ENCODE measurements at regions not wholly inside any gene's neighbourhood (a gene's known extent, or its start where the extent isn't known, plus 50 kb on each side); places are given as distances from the start of the nearest gene placed in this dataset.

DNA sequence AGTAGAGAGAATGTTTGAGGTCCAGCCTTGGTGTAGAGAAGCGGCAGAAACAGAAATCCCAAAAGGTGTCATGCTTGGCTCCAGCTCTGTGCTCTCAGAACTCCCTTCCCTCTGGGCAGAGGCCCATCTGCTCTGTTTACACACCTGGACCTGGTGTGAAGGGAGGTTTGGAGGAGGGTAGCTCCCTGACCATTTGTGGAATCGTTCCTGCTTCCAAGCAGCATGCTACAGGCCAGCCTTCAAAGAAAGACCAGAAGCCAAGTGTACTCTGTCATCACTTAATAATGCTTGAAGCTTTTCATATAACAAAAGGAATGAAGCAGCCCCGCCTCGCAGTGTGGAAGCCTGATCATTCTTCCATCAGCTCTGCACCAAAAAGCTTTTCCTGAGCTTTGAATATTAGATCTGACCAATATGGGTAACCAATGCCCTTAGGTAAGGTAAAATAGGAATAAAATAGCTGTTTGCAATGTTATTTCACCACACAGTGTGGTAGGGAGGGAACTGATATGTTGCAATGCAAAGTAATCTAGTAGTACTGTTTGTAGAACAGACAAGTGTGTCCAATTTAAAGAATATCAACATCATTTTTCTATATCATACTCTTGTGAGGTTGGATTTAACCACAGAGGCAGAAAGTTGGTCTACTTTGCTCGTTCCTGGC, 63.3 kb downstream of the ZIC5 start:
- DNase-seq (ENCODE audit: low read depth, low spot score) = no peak
- ChIA-PET POLR2A (no interaction called here), CTCF (interaction anchor here (1.4 kb wide), 1 partner anchor 8 kb away, joined by 13 read pairs; no protein-coding TSS in a partner anchor)
- TF ChIP-seq CTCF (IDR thresholded peaks at IDR 0.05; ENCODE audit: low read depth, low read length) = no peak
- Histone ChIP-seq H3K4me3 (ENCODE audit: low read depth, low read length) (no peak overlapping the region), H3K27me3 (ENCODE audit: control insufficient read depth, insufficient read depth, low read length) (peaks cover 22% of the 10 kb centered on the region), H3K9me3 (ENCODE audit: control insufficient read depth, insufficient read depth, low read length) (no peaks in the 10 kb centered on the region), H3K27ac (ENCODE audit: low read depth, low read length) (no peak overlapping the region)

- ChIA-PET CTCF (interaction anchor here (1.4 kb wide), 1 partner anchor 9 kb away, joined by 13 read pairs; no protein-coding TSS in a partner anchor), POLR2A (no interaction called here)
- DNase-seq (ENCODE audit: low read depth, low spot score) = no peak
- peaks cover 16% of the 10 kb centered on the region for H3K27me3 ChIP-seq (ENCODE audit: control insufficient read depth, insufficient read depth, low read length)
- no peaks in the 10 kb centered on the region for H3K9me3 ChIP-seq (ENCODE audit: control insufficient read depth, insufficient read depth, low read length)
- no peak for TF ChIP-seq CTCF (IDR thresholded peaks at IDR 0.05; ENCODE audit: low read depth, low read length)
- H3K4me3 ChIP-seq (ENCODE audit: low read depth, low read length) = no peak overlapping the region
- no peak overlapping the region for H3K27ac ChIP-seq (ENCODE audit: low read depth, low read length)
Observed at GRCh38 chr13:99907627-99908026, 63.9 kb downstream of the ZIC5 start.

DNA sequence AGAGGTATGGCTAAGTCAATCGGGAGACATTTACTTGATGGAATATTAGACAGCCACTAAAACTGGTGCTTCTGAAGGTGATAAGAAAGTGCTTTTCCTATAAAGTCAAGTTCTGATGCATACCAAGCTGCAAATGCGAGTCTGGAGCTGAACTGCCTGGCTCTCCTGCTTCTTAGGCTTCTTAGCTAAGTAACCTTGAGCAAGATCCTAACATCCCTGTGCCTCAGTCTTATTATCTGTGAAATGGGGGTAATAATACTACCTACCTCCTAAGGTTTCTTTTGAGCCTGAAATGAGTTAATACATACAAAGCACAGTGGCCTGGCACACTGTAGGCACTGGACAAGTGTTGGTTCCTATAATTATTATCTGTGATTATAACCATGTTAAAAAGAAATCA, 64.5 kb downstream of the ZIC5 start:
- Histone ChIP-seq H3K4me3 (ENCODE audit: low read depth, low read length) (no peak overlapping the region), H3K27ac (ENCODE audit: low read depth, low read length) (no peak overlapping the region), H3K27me3 (ENCODE audit: control insufficient read depth, insufficient read depth, low read length) (peaks cover 12% of the 10 kb centered on the region), H3K9me3 (ENCODE audit: control insufficient read depth, insufficient read depth, low read length) (no peaks in the 10 kb centered on the region)
- DNase-seq (ENCODE audit: low read depth, low spot score) = no peak
- no peak for TF ChIP-seq CTCF (IDR thresholded peaks at IDR 0.05; ENCODE audit: low read depth, low read length)
- ChIA-PET CTCF (no interaction called here), POLR2A (no interaction called here)

GRCh38 chr13:99905814-99906213, 65.8 kb downstream of the ZIC5 start:
- TF ChIP-seq CTCF (IDR thresholded peaks at IDR 0.05; ENCODE audit: low read depth, low read length) = no peak
- ChIA-PET POLR2A (no interaction called here), CTCF (interaction anchor here (0.6 to 2.1 kb wide), 2 partner anchors 11 to 469 kb away, joined by 6 to 8 read pairs; no protein-coding TSS in a partner anchor)
- H3K4me3 ChIP-seq (ENCODE audit: low read depth, low read length) = no peak overlapping the region
- H3K9me3 ChIP-seq (ENCODE audit: control insufficient read depth, insufficient read depth, low read length) = no peaks in the 10 kb centered on the region
- H3K27ac ChIP-seq (ENCODE audit: low read depth, low read length) = no peak overlapping the region
- H3K27me3 ChIP-seq (ENCODE audit: control insufficient read depth, insufficient read depth, low read length) = peaks cover 12% of the 10 kb centered on the region
- no peak for DNase-seq (ENCODE audit: low read depth, low spot score)

GRCh38 chr13:99905224-99905623, 66.3 kb downstream of the ZIC5 start:
- Histone ChIP-seq H3K9me3 (ENCODE audit: control insufficient read depth, insufficient read depth, low read length) (no peaks in the 10 kb centered on the region), H3K27me3 (ENCODE audit: control insufficient read depth, insufficient read depth, low read length) (peaks cover 12% of the 10 kb centered on the region), H3K4me3 (ENCODE audit: low read depth, low read length) (no peak overlapping the region), H3K27ac (ENCODE audit: low read depth, low read length) (no peak overlapping the region)
- no peak for TF ChIP-seq CTCF (IDR thresholded peaks at IDR 0.05; ENCODE audit: low read depth, low read length)
- POLR2A ChIA-PET = no interaction called here
- CTCF ChIA-PET = interaction anchor here (0.6 to 2.1 kb wide), 2 partner anchors 11 to 468 kb away, joined by 6 to 8 read pairs; no protein-coding TSS in a partner anchor
- no peak for DNase-seq (ENCODE audit: low read depth, low spot score)
